ENCODE measurements at regions not wholly inside any gene's neighbourhood (a gene's known extent, or its start where the extent isn't known, plus 50 kb on each side); places are given as distances from the start of the nearest gene placed in this dataset.
A peak's percentile ranks its signal among the peaks of the same experiment; 100 is the strongest.

- H3K27me3 ChIP-seq = no peaks in the 10 kb centered on the region
- no peaks in the 10 kb centered on the region for H3K36me3 ChIP-seq
- no peak overlapping the region for H3K27ac ChIP-seq
- no peak for TF ChIP-seq CTCF (IDR thresholded peaks at IDR 0.05; ENCODE audit: low read depth, low read length)
- H3K4me3 ChIP-seq = no peak overlapping the region
- peaks cover 13% of the 10 kb centered on the region for H3K4me1 ChIP-seq (ENCODE audit: low read depth)
- peak; percentile 15 to 21 for DNase-seq (ENCODE audit: low read depth in 1 of 2, low spot score in 1 of 2)
- no peaks in the 10 kb centered on the region for H3K9me3 ChIP-seq (ENCODE audit: low read depth)
Observed at GRCh38 chr2:81894451-81894990, 1590.0 kb upstream of the LRRTM1 start.

- no peak for DNase-seq (ENCODE audit: low read depth in 1 of 2, low spot score in 1 of 2)
- no peaks in the 10 kb centered on the region for H3K36me3 ChIP-seq
- TF ChIP-seq CTCF (IDR thresholded peaks at IDR 0.05; ENCODE audit: low read depth, low read length) = no peak
- no peaks in the 10 kb centered on the region for H3K27me3 ChIP-seq
- no peak overlapping the region for H3K27ac ChIP-seq
- H3K9me3 ChIP-seq (ENCODE audit: low read depth) = no peaks in the 10 kb centered on the region
- no peak overlapping the region for H3K4me3 ChIP-seq
- H3K4me1 ChIP-seq (ENCODE audit: low read depth) = peaks cover 6% of the 10 kb centered on the region
Observed at GRCh38 chr2:81876624-81877023, 1572.1 kb upstream of the LRRTM1 start.

GRCh38 chr2:81872006-81872405, 1567.5 kb upstream of the LRRTM1 start:
- TF ChIP-seq CTCF (IDR thresholded peaks at IDR 0.05; ENCODE audit: low read depth, low read length) = no peak
- Histone ChIP-seq H3K9me3 (ENCODE audit: low read depth) (no peaks in the 10 kb centered on the region), H3K4me1 (ENCODE audit: low read depth) (no peaks in the 10 kb centered on the region), H3K36me3 (no peaks in the 10 kb centered on the region), H3K4me3 (no peak overlapping the region), H3K27me3 (no peaks in the 10 kb centered on the region), H3K27ac (no peak overlapping the region)
- no peak for DNase-seq (ENCODE audit: low read depth in 1 of 2, low spot score in 1 of 2)

- Histone ChIP-seq H3K4me1 (ENCODE audit: low read depth) (no peaks in the 10 kb centered on the region), H3K36me3 (no peaks in the 10 kb centered on the region), H3K4me3 (no peak overlapping the region), H3K27me3 (no peaks in the 10 kb centered on the region), H3K27ac (no peak overlapping the region), H3K9me3 (ENCODE audit: low read depth) (no peaks in the 10 kb centered on the region)
- DNase-seq (ENCODE audit: low read depth in 1 of 2, low spot score in 1 of 2) = no peak
- no peak for TF ChIP-seq CTCF (IDR thresholded peaks at IDR 0.05; ENCODE audit: low read depth, low read length)
Observed at GRCh38 chr2:81870119-81870518, 1565.6 kb upstream of the LRRTM1 start.

GRCh38 chr2:81858998-81859397, 1554.4 kb upstream of the LRRTM1 start:
- Histone ChIP-seq H3K27ac (no peak overlapping the region), H3K4me3 (no peak overlapping the region), H3K9me3 (ENCODE audit: low read depth) (no peaks in the 10 kb centered on the region), H3K27me3 (no peaks in the 10 kb centered on the region), H3K4me1 (ENCODE audit: low read depth) (no peaks in the 10 kb centered on the region), H3K36me3 (no peaks in the 10 kb centered on the region)
- TF ChIP-seq CTCF (IDR thresholded peaks at IDR 0.05; ENCODE audit: low read depth, low read length) = no peak
- DNase-seq (ENCODE audit: low read depth in 1 of 2, low spot score in 1 of 2) = no peak

- no peaks in the 10 kb centered on the region for H3K27me3 ChIP-seq
Observed at GRCh38 chr2:81853341-81853740, 1548.8 kb upstream of the LRRTM1 start.

More at GRCh38 chr2:81853341-81853740, 1548.8 kb upstream of the LRRTM1 start:
- no peaks in the 10 kb centered on the region for H3K9me3 ChIP-seq (ENCODE audit: low read depth)
- no peaks in the 10 kb centered on the region for H3K4me1 ChIP-seq (ENCODE audit: low read depth)
- H3K36me3 ChIP-seq = no peaks in the 10 kb centered on the region
- H3K4me3 ChIP-seq = no peak overlapping the region
- no peak for TF ChIP-seq CTCF (IDR thresholded peaks at IDR 0.05; ENCODE audit: low read depth, low read length)
- no peak overlapping the region for H3K27ac ChIP-seq
- DNase-seq (ENCODE audit: low read depth in 1 of 2, low spot score in 1 of 2) = no peak

All from cardiac muscle cell (in vitro differentiated cells and primary cell).